ENCODE measurements at regions not wholly inside any gene's neighbourhood (a gene's known extent, or its start where the extent isn't known, plus 50 kb on each side); places are given as distances from the start of the nearest gene placed in this dataset.

- CTCF ChIA-PET, result interaction anchor here (1.6 kb wide), 1 partner anchor 13 kb away, joined by 3 read pairs; no protein-coding TSS in a partner anchor
Measured at GRCh38 chr9:108615152-108615551, 240.6 kb downstream of the ACTL7B start.

GRCh38 chr9:108612513-108612912 lies 243.3 kb downstream of the ACTL7B start:
- no peaks in the 10 kb centered on the region for H3K27me3 Mint-ChIP-seq
- CTCF ChIA-PET, result no interaction called here

More at GRCh38 chr9:108615152-108615551, 240.6 kb downstream of the ACTL7B start:
- no peaks in the 10 kb centered on the region for H3K4me1 Mint-ChIP-seq
- H3K79me2 ChIP-seq (ENCODE audit: control insufficient read depth, insufficient read depth, low read length), result no peaks in the 10 kb centered on the region
- no peaks in the 10 kb centered on the region for H3K9me3 Mint-ChIP-seq (ENCODE audit: insufficient read depth)
- H4K20me1 ChIP-seq (ENCODE audit: control insufficient read depth, insufficient read depth, low read length, poor library complexity, severe bottlenecking), result no peaks in the 10 kb centered on the region
- POLR2A ChIA-PET, result no interaction called here
- 0% methylated on average over 1 of the region's 1 CpG for WGBS (ENCODE audit: insufficient coverage)
- H3K27ac ChIP-seq (ENCODE audit: low read length in 2 of 2), result no peak overlapping the region
- H3K27me3 Mint-ChIP-seq, result no peaks in the 10 kb centered on the region
- no peak overlapping the region for H3K4me3 ChIP-seq (ENCODE audit: control extremely low read depth in 1 of 5, extremely low read depth in 1 of 5, insufficient read depth in 1 of 5, low read depth in 2 of 5, low read length in 4 of 5)
- H2AFZ ChIP-seq (ENCODE audit: insufficient read depth, low read depth, low read length, poor library complexity, severe bottlenecking), result no peak overlapping the region
- H3K36me3 ChIP-seq (replicated peaks in 1 of 2; ENCODE audit: control extremely low read depth in 1 of 2, control insufficient read depth in 1 of 2, extremely low read depth in 1 of 2, insufficient read depth in 2 of 2, low read length in 1 of 2), result no peaks in the 10 kb centered on the region
- TF ChIP-seq EZH2 (IDR thresholded peaks at IDR 0.05; ENCODE audit: borderline replicate concordance, insufficient read depth, low read depth, low read length, poor library complexity, severe bottlenecking) (no peak), CTCF (IDR thresholded peaks at IDR 0.05) (no peak)
- no peak overlapping the region for H3K9ac ChIP-seq (ENCODE audit: low read length)
- no peak overlapping the region for H3K4me2 ChIP-seq (replicated peaks; ENCODE audit: low read depth, low read length, poor library complexity, severe bottlenecking)
- intact Hi-C loops (cut with micrococcal nuclease), result no loop called here
- H3K27me3 ChIP-seq (replicated peaks in 1 of 4; ENCODE audit: control extremely low read depth in 1 of 4, control insufficient read depth in 3 of 4, insufficient read depth in 4 of 4, low read length in 3 of 4), result no peaks in the 10 kb centered on the region
- DNase-seq, result no peak
- ATAC-seq (ENCODE audit: low read depth), result no peak
- H3K4me3 Mint-ChIP-seq, result no peak overlapping the region
- H3K27ac Mint-ChIP-seq, result no peak overlapping the region
- peaks cover 0 to 4% (median 0%) of the 10 kb centered on the region in 3 donors for H3K9me3 ChIP-seq (ENCODE audit: control extremely low read depth in 1 of 3, control insufficient read depth in 2 of 3, insufficient read depth in 1 of 3, low read length in 2 of 3)
- H3K4me1 ChIP-seq (ENCODE audit: control insufficient read depth in 2 of 2, insufficient read depth in 2 of 2, low read length in 2 of 2), result no peaks in the 10 kb centered on the region

More at GRCh38 chr9:108612513-108612912, 243.3 kb downstream of the ACTL7B start:
- no CpG with 5 or more reads among the region's 2 CpGs for WGBS (ENCODE audit: insufficient coverage)
- intact Hi-C loops (cut with micrococcal nuclease), result no loop called here
- DNase-seq (no peak), ATAC-seq (ENCODE audit: low read depth) (no peak)
- no peak overlapping the region for H3K27ac Mint-ChIP-seq
- H2AFZ ChIP-seq (ENCODE audit: insufficient read depth, low read depth, low read length, poor library complexity, severe bottlenecking), result no peak overlapping the region
- H3K4me3 ChIP-seq (ENCODE audit: control extremely low read depth in 1 of 5, extremely low read depth in 1 of 5, insufficient read depth in 1 of 5, low read depth in 2 of 5, low read length in 4 of 5), result no peak overlapping the region
- H3K9me3 ChIP-seq (ENCODE audit: control extremely low read depth in 1 of 3, control insufficient read depth in 2 of 3, insufficient read depth in 1 of 3, low read length in 2 of 3), result no peaks in the 10 kb centered on the region
- TF ChIP-seq EZH2 (IDR thresholded peaks at IDR 0.05; ENCODE audit: borderline replicate concordance, insufficient read depth, low read depth, low read length, poor library complexity, severe bottlenecking), result no peak
- TF ChIP-seq CTCF (IDR thresholded peaks at IDR 0.05), result no peak
- H3K9ac ChIP-seq (ENCODE audit: low read length), result no peak overlapping the region
- no peak overlapping the region for H3K27ac ChIP-seq (ENCODE audit: low read length in 2 of 2)
- no peaks in the 10 kb centered on the region for H3K27me3 ChIP-seq (replicated peaks in 1 of 4; ENCODE audit: control extremely low read depth in 1 of 4, control insufficient read depth in 3 of 4, insufficient read depth in 4 of 4, low read length in 3 of 4)
- no peaks in the 10 kb centered on the region for H4K20me1 ChIP-seq (ENCODE audit: control insufficient read depth, insufficient read depth, low read length, poor library complexity, severe bottlenecking)
- no peaks in the 10 kb centered on the region for H3K9me3 Mint-ChIP-seq (ENCODE audit: insufficient read depth)
- POLR2A ChIA-PET, result no interaction called here
- H3K4me3 Mint-ChIP-seq, result no peak overlapping the region
- no peak overlapping the region for H3K4me2 ChIP-seq (replicated peaks; ENCODE audit: low read depth, low read length, poor library complexity, severe bottlenecking)
- no peaks in the 10 kb centered on the region for H3K4me1 Mint-ChIP-seq
- no peaks in the 10 kb centered on the region for H3K4me1 ChIP-seq (ENCODE audit: control insufficient read depth in 2 of 2, insufficient read depth in 2 of 2, low read length in 2 of 2)
- no peaks in the 10 kb centered on the region for H3K79me2 ChIP-seq (ENCODE audit: control insufficient read depth, insufficient read depth, low read length)
- H3K36me3 ChIP-seq (replicated peaks in 1 of 2; ENCODE audit: control extremely low read depth in 1 of 2, control insufficient read depth in 1 of 2, extremely low read depth in 1 of 2, insufficient read depth in 2 of 2, low read length in 1 of 2), result no peaks in the 10 kb centered on the region

Measured in B cell (primary cell).